ENCODE measurements at regions not wholly inside any gene's neighbourhood (a gene's known extent, or its start where the extent isn't known, plus 50 kb on each side); places are given as distances from the start of the nearest gene placed in this dataset.

GRCh38 chr2:18425210-18425703 is 135.2 kb downstream of the RDH14 start:
- no peak for TF ChIP-seq ZNF140 (tag by site-specific recombination; IDR thresholded peaks at IDR 0.05)
- TF ChIP-seq REST (tag by site-specific recombination; IDR thresholded peaks at IDR 0.05), result no peak
- no peak for TF ChIP-seq ZNF560 (tag by site-specific recombination; IDR thresholded peaks at IDR 0.05; ENCODE audit: borderline replicate concordance)
- no peak for TF ChIP-seq GLI4 (tag by site-specific recombination; IDR thresholded peaks at IDR 0.05)
- TF ChIP-seq SETDB1 (IDR thresholded peaks at IDR 0.05; ENCODE audit: insufficient read length, low read length), result no peak
- no peak for TF ChIP-seq CTCF (tag by site-specific recombination; IDR thresholded peaks at IDR 0.05)

Data from HEK293 (cell line).